ENCODE measurements at regions not wholly inside any gene's neighbourhood (a gene's known extent, or its start where the extent isn't known, plus 50 kb on each side); places are given as distances from the start of the nearest gene placed in this dataset.

DNA sequence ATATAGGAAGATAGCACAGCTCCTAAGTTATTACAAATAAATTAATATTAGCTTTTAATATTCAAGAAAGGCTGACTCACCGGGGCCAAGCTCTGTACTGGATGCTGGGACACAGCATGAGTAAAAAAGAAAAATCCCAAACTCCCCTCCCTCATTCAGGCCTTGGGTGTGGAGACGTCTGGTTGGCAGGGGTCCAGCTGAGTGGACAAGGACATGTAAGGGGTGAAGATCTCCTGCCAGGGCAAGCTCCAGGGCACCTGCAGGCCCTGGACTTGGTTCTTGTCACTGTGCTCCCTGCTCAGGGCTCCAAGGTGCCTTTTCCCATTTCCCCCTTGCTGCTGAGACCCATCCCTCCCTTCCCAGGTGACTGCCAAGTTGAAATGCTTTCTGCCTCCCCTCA lies 388.5 kb downstream of the ENC1 start:
- TF ChIP-seq, protein P1, sequence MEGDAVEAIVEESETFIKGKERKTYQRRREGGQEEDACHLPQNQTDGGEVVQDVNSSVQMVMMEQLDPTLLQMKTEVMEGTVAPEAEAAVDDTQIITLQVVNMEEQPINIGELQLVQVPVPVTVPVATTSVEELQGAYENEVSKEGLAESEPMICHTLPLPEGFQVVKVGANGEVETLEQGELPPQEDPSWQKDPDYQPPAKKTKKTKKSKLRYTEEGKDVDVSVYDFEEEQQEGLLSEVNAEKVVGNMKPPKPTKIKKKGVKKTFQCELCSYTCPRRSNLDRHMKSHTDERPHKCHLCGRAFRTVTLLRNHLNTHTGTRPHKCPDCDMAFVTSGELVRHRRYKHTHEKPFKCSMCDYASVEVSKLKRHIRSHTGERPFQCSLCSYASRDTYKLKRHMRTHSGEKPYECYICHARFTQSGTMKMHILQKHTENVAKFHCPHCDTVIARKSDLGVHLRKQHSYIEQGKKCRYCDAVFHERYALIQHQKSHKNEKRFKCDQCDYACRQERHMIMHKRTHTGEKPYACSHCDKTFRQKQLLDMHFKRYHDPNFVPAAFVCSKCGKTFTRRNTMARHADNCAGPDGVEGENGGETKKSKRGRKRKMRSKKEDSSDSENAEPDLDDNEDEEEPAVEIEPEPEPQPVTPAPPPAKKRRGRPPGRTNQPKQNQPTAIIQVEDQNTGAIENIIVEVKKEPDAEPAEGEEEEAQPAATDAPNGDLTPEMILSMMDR (conservative IDR thresholded peaks at IDR 0.05; ENCODE audit: low read depth in 2 of 2): no peak
- TF ChIP-seq EZH2 (IDR thresholded peaks at IDR 0.05; ENCODE audit: low read depth, unreplicated experiment): no peak

Measured in GM23338 (cell line).